Cardiac muscle cell (in vitro differentiated cells and primary cell): ENCODE measurements at regions not wholly inside any gene's neighbourhood (a gene's known extent, or its start where the extent isn't known, plus 50 kb on each side); places are given as distances from the start of the nearest gene placed in this dataset.

ENCODE experiments used
- DNase-seq, 2 donors: peaks; one replicate each; pipeline versions ENCODE4 v3.0.0 to v3.0.0-alpha.2; 2010 to 2017; ENCODE audit warnings: low read depth in 1 of 2, low spot score in 1 of 2
- H3K27ac ChIP-seq: fragments of 200-600 bp; sonication (generic); 2 replicates; pipeline ENCODE4 v1.5.1; 2016
- H3K27me3 ChIP-seq: fragments of 200-600 bp; sonication (generic); 2 replicates; pipeline ENCODE4 v1.6.0; 2016; ENCODE audit warnings: control low read depth
- H3K36me3 ChIP-seq: fragments of 200-600 bp; sonication (generic); 2 replicates; pipeline ENCODE4 v1.5.1; 2016; ENCODE audit warnings: control low read depth
- H3K4me1 ChIP-seq: fragments of 200-600 bp; sonication (generic); 2 replicates; pipeline ENCODE4 v1.8.1; 2017; ENCODE audit warnings: low read depth, mild to moderate bottlenecking, mixed run types
- H3K4me3 ChIP-seq: fragments of 200-600 bp; sonication (generic); 2 replicates; pipeline ENCODE4 v1.5.1; 2016; ENCODE audit warnings: mild to moderate bottlenecking
- H3K9me3 ChIP-seq: fragments of 200-600 bp; sonication (generic); 2 replicates; pipeline ENCODE4 v1.5.1; 2017; ENCODE audit warnings: low read depth, mild to moderate bottlenecking, control low read depth
- TF ChIP-seq, protein P1 (sequence below): IDR thresholded peaks from 2 replicates; pipeline ENCODE4 v1.5.1; 2012; ENCODE audit warnings: low read depth, mild to moderate bottlenecking, low read length

DNA sequence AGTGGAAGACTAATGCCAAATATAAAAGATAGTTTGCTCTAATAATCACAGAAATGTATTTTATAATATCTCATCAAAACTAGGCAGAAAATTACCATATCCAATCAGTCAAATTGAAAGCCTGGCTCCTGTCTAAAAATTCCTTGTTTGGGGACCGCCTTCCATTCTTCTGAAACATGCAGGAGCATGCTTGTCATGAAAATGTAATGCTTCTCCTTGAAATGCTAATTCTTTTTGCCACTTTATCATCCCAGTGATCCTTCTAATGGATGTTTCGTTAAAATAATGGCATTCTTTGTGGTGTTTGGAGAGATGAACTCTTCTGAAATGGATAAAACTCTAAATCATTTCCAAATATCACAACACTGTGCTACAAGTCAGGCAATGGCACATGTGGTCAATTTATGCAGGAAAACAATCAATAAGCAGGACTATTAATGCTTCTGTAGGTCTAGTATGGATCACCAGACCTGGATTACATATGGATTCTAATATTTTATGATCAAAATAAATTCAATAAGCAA is 1039.1 kb upstream of the NXPH2 start:
- TF ChIP-seq, protein P1, sequence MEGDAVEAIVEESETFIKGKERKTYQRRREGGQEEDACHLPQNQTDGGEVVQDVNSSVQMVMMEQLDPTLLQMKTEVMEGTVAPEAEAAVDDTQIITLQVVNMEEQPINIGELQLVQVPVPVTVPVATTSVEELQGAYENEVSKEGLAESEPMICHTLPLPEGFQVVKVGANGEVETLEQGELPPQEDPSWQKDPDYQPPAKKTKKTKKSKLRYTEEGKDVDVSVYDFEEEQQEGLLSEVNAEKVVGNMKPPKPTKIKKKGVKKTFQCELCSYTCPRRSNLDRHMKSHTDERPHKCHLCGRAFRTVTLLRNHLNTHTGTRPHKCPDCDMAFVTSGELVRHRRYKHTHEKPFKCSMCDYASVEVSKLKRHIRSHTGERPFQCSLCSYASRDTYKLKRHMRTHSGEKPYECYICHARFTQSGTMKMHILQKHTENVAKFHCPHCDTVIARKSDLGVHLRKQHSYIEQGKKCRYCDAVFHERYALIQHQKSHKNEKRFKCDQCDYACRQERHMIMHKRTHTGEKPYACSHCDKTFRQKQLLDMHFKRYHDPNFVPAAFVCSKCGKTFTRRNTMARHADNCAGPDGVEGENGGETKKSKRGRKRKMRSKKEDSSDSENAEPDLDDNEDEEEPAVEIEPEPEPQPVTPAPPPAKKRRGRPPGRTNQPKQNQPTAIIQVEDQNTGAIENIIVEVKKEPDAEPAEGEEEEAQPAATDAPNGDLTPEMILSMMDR, result no peak
- Histone ChIP-seq H3K27me3 (no peaks in the 10 kb centered on the region), H3K4me1 (no peaks in the 10 kb centered on the region), H3K9me3 (no peaks in the 10 kb centered on the region), H3K4me3 (no peak overlapping the region), H3K36me3 (no peaks in the 10 kb centered on the region), H3K27ac (no peak overlapping the region)
- no peak for DNase-seq

DNA sequence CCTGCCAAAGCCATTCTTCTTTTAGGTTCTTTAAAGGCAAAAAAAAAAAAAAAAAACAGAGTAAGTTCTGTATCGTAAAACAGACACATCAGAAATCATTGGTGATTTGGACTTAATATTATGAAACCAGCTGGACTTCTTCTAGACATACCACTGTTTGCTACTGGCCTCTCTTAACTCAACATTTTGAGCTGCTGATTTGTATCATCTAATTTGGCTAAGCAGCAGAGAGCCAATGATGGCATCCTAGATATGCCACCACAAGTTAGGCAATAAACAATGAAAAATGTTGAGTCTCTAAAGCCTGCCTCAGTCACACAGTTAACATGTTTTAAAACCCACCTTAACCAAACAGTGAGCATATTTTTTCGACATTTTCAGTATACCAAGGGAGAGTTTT is 1034.3 kb upstream of the NXPH2 start:
- no peaks in the 10 kb centered on the region for H3K36me3 ChIP-seq
- no peak overlapping the region for H3K4me3 ChIP-seq
- no peaks in the 10 kb centered on the region for H3K27me3 ChIP-seq
- H3K4me1 ChIP-seq, result no peaks in the 10 kb centered on the region
- no peak for DNase-seq
- TF ChIP-seq, protein P1, result no peak
- H3K9me3 ChIP-seq, result no peaks in the 10 kb centered on the region
- H3K27ac ChIP-seq, result no peak overlapping the region

- no peak overlapping the region for H3K27ac ChIP-seq
- H3K9me3 ChIP-seq, result no peaks in the 10 kb centered on the region
- H3K4me3 ChIP-seq, result no peak overlapping the region
- H3K4me1 ChIP-seq, result no peaks in the 10 kb centered on the region
- TF ChIP-seq, protein P1, result no peak
- H3K36me3 ChIP-seq, result no peaks in the 10 kb centered on the region
- DNase-seq, result no peak
- no peaks in the 10 kb centered on the region for H3K27me3 ChIP-seq
These were observed 1033.2 kb upstream of the NXPH2 start for GRCh38 chr2:139813340-139813739.

GRCh38 chr2:139805441-139805840 is 1025.3 kb upstream of the NXPH2 start:
- Histone ChIP-seq H3K4me3 (no peak overlapping the region), H3K27me3 (no peaks in the 10 kb centered on the region), H3K36me3 (no peaks in the 10 kb centered on the region), H3K27ac (no peak overlapping the region), H3K9me3 (no peaks in the 10 kb centered on the region), H3K4me1 (no peaks in the 10 kb centered on the region)
- TF ChIP-seq, protein P1, result no peak
- DNase-seq, result no peak

- Histone ChIP-seq H3K9me3 (no peaks in the 10 kb centered on the region), H3K27me3 (no peaks in the 10 kb centered on the region), H3K36me3 (no peaks in the 10 kb centered on the region), H3K27ac (no peak overlapping the region), H3K4me1 (no peaks in the 10 kb centered on the region), H3K4me3 (no peak overlapping the region)
- DNase-seq, result peak in 1 of 2 donors; percentile 2
- TF ChIP-seq, protein P1, result no peak
These were observed 1018.2 kb upstream of the NXPH2 start for GRCh38 chr2:139798391-139798790.
